Dermis blood vessel endothelial cell (primary cell): ENCODE measurements at regions not wholly inside any gene's neighbourhood (a gene's known extent, or its start where the extent isn't known, plus 50 kb on each side); places are given as distances from the start of the nearest gene placed in this dataset.

Source experiments
- DNase-seq: peaks from one replicate; pipeline ENCODE4 v3.0.0; 2010

DNA sequence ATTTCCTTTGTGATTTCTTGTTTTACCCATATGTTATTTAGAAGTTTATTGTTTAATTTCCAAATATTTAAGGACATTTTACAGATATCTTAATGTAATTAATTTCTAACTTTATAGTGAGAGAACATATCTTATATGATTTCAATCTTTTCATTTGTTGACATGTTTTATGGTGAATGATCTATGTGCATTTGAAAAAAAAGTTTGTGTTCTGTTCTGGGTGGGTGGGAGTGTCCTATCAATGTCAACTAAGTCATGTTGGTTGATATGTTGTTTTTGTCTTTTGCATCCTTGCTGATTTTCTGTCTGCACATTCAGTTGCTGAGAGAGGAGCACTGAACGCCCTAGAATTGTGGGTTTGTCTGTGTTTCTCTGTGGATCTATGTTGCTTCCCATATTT is 50.3 kb upstream of the CBFA2T3 start:
- no peak for DNase-seq

DNA sequence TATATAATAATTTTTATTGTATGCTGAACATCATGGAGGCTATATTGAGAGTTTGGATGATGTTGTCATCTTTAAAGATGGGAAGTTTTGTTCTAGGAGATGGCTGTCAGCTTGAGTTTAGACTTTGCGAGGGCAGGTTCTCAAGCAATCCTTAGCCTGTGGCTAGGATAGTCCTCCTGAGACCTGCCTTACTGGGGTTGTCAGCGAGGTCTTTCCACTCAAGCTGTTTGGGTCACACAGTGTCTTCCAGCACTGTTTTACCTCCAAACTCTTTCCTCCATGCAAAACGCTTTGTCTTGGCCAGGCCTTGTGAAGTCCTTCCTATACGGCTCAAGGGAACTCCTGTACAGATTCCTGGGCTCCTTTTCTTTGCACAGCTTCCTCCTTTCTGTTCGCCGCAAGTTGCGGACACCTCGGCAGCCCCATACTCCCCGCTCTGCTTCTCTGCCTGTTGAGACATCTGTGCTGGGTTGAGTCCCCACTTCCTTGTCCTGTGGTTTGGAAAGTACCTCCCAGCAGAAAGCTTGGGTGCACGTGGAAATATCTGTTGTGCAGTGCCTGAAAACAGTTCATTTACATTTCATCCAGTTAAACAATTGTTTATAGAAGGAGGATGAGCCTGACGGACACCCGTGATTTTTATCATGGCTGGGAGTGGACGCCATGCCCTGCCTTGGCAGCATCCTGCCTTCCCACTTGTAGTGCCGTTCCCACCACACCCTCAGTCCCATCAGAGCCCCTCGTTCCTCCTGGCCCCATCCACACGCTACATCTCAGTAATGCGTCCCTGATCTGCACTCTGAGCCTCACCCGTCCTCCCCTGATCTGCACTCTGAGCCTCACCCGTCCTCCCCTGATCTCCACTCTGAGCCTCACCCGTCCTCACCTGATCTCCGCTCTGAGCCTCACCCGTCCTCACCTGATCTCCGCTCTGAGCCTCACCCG is 55.0 kb upstream of the CBFA2T3 start:
- DNase-seq = no peak

DNA sequence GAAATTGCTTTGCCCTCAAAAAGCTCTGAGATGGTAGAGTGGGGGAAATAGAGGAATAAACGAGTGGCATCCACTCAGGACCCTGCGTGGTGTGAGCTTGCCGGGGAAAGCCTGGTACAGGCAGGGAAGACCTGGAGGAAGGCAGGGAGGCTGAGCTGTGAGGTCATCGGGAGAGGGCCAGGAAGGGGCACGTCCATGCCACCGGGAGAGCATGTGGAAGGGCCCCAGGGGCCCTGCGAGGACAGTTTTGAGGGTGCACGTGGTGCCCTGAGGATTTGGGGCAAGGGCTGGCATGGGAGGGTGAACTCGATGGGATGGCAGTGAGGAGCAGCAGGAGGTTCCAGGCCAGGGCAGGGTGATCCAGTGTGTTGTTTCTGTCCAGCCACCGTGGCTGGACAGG is 56.3 kb upstream of the CBFA2T3 start:
- no peak for DNase-seq

DNA sequence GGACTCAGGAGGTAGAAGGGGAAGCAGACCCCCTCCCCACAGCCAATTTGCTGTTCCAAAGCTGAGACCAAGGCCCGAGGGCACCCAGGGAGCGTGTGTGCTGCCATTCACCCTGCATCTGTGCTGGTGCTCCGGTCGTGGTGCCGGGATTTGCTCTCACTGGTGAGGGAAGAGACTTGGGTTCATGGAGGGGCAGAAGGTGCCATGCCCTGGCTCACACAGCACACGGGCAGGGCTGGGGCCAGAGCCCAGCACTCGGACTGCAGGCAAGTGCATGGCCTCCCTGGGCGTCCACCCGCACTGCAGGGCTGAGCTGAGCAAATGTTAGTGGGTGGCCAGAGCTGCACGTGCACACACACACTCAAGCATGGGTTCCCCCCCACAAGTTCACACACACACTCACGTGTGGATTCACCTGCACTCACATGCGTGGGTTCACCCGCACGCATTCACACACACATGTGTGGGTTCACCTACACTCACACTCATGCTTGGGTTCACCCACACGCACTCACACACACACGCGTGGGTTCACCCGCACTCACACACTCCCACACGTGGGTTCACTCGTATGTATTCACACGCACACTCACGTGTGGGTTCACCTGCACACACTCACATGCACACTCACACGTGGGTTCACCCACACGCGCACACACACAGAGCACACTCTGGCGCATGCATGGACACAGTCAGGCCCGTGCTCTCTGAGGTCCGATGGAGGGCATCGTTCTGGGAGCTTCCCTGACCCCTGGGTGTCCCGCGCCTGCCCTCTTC is 57.0 kb upstream of the CBFA2T3 start:
- no peak for DNase-seq

DNA sequence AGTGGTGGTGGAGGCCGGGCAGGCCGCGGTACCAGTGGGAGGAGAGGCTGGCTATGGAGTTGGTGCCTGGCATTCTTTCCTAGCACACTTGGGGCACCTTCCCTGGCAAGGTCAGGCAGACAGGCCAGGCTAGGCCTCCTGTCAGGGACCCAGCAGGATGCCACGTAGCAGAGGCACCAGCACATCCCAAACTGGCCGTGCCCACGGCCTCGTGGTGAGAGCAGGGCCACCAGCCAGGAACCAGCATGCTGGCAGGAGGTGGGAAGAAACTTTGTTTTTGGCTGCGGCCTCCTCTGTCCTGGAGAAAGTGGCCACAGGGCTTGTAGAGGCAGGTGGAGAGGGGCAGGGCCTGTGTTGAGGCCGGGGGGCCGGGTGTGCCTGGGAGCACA is 57.6 kb upstream of the CBFA2T3 start:
- no peak for DNase-seq

DNA sequence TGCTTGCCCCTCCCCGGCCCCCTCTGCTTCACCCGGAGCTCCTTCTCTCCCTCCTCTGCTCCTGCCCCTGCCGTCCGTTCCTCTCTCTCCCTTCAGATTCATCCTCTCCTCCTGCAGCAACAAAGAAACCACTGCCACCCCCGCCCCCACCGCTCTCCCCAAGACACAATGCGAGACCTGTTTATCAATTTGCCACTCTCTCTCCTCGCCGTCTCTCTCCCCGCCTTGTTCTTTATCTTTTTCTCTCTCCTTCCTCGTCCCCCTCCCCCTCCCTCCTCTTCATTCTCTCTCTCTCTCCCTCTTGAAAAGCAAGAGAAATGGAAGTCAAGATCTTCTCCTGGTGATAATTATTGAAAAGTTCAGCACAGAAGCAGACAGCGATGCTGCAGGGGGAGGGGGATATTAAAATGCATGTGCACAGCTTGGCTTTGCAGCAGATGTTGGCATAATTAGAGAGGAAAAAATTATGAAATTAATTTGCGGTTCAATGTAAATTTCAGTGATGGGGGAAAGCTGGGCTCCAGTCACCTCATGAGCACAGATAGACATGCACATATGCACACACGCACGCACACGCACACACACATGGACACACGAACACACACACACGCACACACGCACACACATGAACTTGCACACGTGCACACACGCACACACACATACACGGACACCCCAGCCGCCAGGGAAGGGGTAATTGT is 58.1 kb upstream of the CBFA2T3 start:
- no peak for DNase-seq

DNA sequence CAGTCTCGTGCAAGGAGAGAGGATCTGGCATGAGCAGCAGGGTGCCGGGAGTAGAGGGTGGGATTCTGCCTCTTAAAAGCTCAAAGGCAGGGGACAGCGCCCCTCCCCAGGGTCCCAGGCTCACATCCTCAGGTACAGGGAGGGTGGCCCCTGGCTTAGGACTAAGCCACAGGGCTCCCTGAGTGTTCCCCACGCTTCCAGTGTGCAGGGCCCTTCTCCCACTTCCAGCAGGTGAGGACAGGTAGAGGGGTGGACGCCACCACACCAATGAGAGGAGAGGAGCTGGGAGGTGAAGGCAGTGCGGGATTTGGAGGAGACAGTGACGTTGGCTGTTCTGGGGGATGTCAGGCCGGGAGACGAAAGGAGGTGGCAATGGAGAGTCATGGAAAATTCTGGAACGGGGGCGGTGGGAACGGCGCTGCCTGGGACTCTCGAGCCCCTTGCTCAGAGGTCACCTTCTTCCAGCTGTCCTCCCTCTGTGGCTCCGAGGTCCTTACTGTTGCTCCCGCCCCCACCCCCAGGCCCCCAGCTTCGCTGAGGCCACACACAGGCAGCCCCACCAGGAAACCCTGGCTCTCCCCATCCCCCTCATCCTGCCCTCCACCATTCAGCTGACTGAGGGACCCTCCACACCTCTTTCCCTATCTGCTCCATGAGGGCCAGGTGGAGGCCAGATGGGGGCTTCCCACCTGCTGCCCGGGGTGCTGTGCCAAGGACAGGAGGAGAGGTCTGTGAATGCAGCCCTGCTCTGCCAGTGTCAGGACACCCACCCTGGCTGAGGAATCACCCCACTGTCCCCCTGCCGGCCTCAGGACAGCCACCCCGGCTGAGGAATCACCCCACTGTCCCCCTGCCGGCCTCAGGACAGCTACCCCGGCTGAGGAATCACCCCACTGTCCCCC is 57.7 kb upstream of the ACSF3 start:
- DNase-seq = no peak

DNA sequence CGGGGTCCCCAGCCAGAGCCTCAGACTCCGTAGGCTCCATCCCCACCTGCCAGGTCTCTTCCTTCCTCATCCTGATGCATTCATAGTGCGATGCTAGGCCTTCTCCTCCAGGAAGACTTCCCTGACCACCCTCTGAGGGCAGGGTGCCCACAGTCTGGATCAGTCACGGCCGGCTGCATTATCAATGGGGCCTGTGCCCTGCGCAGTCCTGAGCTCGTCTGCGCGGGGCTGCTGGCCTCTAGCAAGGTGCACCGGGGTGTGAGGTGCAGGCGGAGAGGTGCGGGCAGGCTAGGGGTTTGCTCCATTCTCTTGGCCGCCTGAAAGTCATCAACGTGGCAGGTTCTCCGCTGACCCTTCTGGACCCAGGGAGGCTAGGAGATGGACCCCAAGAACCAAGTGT is 56.9 kb upstream of the ACSF3 start:
- DNase-seq = no peak

- peak; percentile 60 for DNase-seq
Measured at GRCh38 chr16:89037261-89038152, 56.1 kb upstream of the ACSF3 start.

DNA sequence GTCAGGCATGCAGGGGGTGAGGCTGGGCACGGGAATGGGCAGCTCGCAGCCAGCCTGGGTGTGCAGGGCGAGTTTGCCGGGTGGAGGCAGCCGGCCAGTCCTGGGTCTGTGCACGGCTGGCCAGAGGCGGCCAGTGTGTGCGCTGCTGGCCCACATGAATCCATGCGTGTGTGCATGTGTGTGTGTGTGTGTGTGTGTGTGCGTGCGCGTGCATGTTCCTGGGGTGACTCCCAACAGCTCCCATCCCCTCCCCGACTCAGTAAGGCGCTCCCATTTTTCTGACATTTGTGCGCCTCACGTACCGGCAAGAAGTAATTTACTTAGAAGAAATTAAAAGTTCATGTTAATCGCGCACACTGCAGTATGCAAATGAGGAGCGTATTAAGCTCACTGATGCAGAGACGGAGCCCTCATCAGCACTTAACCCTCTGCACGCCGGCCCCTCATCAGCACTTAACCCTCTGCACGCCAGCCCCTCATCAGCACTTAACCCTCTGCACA is 55.4 kb upstream of the ACSF3 start:
- no peak for DNase-seq

- DNase-seq = no peak
Measured at GRCh38 chr16:89038811-89039735, 54.6 kb upstream of the ACSF3 start.

- DNase-seq = no peak
Measured at GRCh38 chr16:89039756-89040155, 53.9 kb upstream of the ACSF3 start.

DNA sequence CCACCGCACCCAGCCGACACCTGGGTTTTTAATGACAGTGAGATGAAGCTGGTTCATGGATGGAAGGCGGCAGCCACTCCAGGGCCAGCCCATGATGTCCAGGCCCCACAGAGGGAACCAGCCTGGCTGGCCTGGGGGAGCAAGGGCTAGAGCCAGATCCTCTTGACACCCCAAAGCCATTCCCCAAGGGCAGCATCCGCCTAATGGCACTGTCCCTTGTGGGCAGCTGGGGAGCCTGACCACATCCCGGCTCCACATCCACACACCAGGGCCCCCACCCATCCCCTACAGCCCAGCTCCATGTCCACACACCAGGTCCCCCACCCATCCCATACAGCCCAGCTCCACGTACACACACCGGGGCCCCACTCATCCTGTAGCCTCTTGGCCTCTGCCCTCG is 53.3 kb upstream of the ACSF3 start:
- DNase-seq = no peak

GRCh38 chr16:89040861-89041570 is 52.6 kb upstream of the ACSF3 start:
- no peak for DNase-seq

DNA sequence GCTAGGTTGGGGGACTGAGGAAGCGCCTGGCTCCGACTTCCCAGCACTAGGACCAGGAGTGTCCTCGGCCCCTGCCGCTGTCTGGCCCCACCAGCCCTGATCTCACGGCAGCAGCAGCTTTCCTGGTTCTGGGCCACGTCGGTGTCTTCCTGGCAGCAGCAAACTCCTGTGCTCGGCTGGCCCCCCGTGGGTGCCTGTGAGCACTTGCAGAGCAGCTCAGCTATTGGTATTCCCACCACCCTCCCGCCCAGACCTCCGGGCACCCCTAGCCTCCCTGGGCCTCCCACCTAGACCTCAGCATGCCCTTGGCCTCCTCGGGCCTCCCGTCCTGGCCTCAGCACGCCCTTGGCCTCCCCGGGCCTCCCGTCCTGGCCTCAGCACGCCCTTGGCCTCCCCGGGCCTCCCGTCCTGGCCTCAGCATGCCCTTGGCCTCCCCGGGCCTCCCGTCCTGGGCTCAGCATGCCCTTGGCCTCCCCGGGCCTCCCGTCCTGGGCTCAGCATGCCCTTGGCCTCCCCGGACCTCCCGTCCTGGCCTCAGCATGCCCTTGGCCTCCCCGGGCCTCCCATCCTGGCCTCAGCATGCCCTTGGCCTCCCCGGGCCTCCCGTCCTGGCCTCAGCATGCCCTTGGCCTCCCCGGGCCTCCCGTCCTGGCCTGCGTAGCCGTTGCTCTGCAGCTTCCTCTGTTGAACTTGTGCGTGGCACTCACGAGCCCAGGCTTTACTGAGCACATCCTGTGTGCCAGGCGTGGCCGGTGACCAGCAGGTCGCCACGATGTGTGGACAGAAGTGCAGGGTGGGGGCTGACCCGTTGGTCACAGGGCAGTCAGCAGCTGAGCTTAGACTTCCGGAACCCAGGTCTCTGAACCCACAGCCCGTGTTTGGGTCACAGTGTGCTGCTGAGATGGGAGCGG is 51.8 kb upstream of the ACSF3 start:
- DNase-seq = no peak

DNA sequence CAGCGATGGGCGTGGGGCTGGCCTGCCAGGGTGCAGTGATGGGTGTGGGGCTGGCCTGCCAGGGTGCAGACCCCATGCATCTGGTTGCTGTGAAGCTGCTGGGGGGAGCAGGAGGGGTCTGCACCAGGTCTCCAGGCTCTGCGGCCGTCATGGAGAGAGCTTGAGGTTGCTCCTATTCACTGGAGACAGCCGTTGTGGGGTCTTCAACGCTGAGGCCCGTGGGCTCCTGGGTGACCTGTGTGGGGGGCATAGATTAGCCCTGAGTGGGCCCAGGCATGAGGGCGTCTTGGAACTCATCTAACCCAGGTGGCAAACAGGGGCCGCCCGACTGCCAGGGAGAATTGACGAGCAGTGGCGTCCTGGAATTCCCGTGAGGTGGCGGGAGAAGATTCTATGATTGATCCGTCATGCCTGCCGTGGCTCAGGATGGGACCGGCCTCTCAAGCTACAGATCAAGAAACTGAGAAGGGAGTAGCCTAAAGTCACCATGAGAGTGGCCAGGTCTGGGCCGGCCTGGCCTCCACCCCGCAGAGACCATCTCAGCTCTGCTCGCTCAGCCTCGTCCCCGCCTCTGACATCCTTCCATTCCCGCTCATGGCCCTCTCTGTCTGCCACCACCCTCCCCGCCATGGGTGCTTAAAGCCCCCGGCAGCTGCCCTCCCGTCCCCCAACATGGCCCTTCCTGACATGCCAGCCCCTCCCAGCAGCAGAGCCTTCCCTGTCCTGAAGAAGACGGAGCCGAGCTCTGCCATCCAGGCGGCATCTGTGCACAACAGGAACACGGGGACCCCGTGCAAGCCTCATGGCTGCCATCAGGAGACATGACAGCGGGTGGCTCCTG is 50.7 kb upstream of the ACSF3 start:
- no peak for DNase-seq
